Pancreas (tissue), 10 donors: ENCODE measurements at regions not wholly inside any gene's neighbourhood (a gene's known extent, or its start where the extent isn't known, plus 50 kb on each side); places are given as distances from the start of the nearest gene placed in this dataset.
A peak's percentile ranks its signal among the peaks of the same experiment; 100 is the strongest.

Source experiments
- ATAC-seq, 4 donors: fragments of 200-7000 bp; cut with Tn5 transposase; one replicate each; pipeline versions ENCODE4 v1.8.0 to v1.9.1; 2020; ENCODE audit warnings: mild to moderate bottlenecking in 4 of 4, moderate library complexity in 4 of 4
- DNase-seq, 6 donors: peaks; one replicate each; pipeline ENCODE4 v3.0.0-alpha.2; 2020
- FAIRE-seq: peaks from 2 replicates; lab custom pipeline; 2012; peaks lifted over from hg19 to GRCh38; lab: Jason Lieb, UNC
- H3K27ac ChIP-seq, 4 donors: fragments of 200-600 bp; sonication (generic); 1 replicate in 3 of 4; 2 replicates in 1 of 4; pipeline versions ENCODE4 v1.5.0 to v1.8.0; 2020
- H3K27me3 ChIP-seq, 4 donors: fragments of 200-600 bp; one replicate each; pipeline ENCODE4 v1.8.0; 2021
- H3K36me3 ChIP-seq, 3 donors: fragments of 200-600 bp; sonication (generic) in 1 of 3; one replicate each; pipeline versions ENCODE4 v1.5.0 to v1.8.0; 2020 to 2021
- H3K4me1 ChIP-seq, 3 donors: fragments of 200-600 bp; one replicate each; pipeline ENCODE4 v1.8.0; 2021
- H3K4me3 ChIP-seq, 4 donors: fragments of 200-600 bp; sonication (generic) in 2 of 4; one replicate each; pipeline versions ENCODE4 v1.5.0 to v1.8.0; 2020 to 2021
- H3K9me3 ChIP-seq, 4 donors: fragments of 200-600 bp; one replicate each; pipeline ENCODE4 v1.8.0; 2021
- WGBS, 2 donors: extraction: QIAGEN DNeasy Blood & Tissue Kit; methylation state at CpG; one replicate each; pipeline ENCODE4 v1.1.7; 2013; 5-methylcytosine and 5-hydroxymethylcytosine counted together
- intact Hi-C, 3 donors: fragments of 100-400 bp; cut with DNase I; formaldehyde crosslinking; loops; one replicate each; pipeline versions ENCODE4 v1.11.1 to v1.14.2; 2022
- TF ChIP-seq, protein P1 (sequence below), 4 donors: fragments of 200-600 bp; sonication (generic) in 3 of 4; IDR thresholded peaks; one replicate each; pipeline versions ENCODE4 v1.5.0 to v1.8.0; 2021; ENCODE audit warnings: antibody characterized with exemption in 4 of 4
- donor health status: healthy with polysubstance abuse.
- donor health status: DM: no; HTN: no; CAD: no; lungs with moderate emphysema.
- donor health status: DM: no; HTN: no; CAD: no.
- donor health status: control.
- donor health status: control.
- donor health status: Bipolar disorder and iron deficiency.
- donor health status: DM: yes; HTN: yes; CAD: no.
- donor health status: DM: no; HTN: no; CAD: no.
- donor health status: DM: no; HTN: no; CAD: no.
- donor health status: DM: yes; HTN: yes; CAD: no.

- DNase-seq (no peak), ATAC-seq (no peak), FAIRE-seq (no peak)
- Histone ChIP-seq H3K27ac (no peak overlapping the region), H3K4me1 (no peaks in the 10 kb centered on the region), H3K27me3 (no peaks in the 10 kb centered on the region), H3K9me3 (peaks cover 0 to 4% (median 0%) of the 10 kb centered on the region in 4 donors), H3K4me3 (no peak overlapping the region), H3K36me3 (no peaks in the 10 kb centered on the region)
- intact Hi-C loops, result no loop called here
- TF ChIP-seq, protein P1, sequence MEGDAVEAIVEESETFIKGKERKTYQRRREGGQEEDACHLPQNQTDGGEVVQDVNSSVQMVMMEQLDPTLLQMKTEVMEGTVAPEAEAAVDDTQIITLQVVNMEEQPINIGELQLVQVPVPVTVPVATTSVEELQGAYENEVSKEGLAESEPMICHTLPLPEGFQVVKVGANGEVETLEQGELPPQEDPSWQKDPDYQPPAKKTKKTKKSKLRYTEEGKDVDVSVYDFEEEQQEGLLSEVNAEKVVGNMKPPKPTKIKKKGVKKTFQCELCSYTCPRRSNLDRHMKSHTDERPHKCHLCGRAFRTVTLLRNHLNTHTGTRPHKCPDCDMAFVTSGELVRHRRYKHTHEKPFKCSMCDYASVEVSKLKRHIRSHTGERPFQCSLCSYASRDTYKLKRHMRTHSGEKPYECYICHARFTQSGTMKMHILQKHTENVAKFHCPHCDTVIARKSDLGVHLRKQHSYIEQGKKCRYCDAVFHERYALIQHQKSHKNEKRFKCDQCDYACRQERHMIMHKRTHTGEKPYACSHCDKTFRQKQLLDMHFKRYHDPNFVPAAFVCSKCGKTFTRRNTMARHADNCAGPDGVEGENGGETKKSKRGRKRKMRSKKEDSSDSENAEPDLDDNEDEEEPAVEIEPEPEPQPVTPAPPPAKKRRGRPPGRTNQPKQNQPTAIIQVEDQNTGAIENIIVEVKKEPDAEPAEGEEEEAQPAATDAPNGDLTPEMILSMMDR (IDR thresholded peaks at IDR 0.05), result no peak
- WGBS, 2 donors, result 54 to 73% methylated on average over 4 of the region's 4 CpGs
Measured at GRCh38 chr12:20309504-20310148, 58.7 kb upstream of the PDE3A start.

GRCh38 chr12:20314328-20314727 lies 54.0 kb upstream of the PDE3A start:
- no peak for FAIRE-seq
- no peak for DNase-seq
- H3K27ac ChIP-seq, result no peak overlapping the region
- 77 to 84% methylated on average over 2 of the region's 2 CpGs for WGBS, 2 donors
- intact Hi-C loops, result no loop called here
- peak in 2 of 4 donors; percentile 22 to 28 for ATAC-seq
- no peaks in the 10 kb centered on the region for H3K36me3 ChIP-seq
- H3K4me3 ChIP-seq, result no peak overlapping the region
- TF ChIP-seq, protein P1 (IDR thresholded peaks at IDR 0.05), result no peak
- no peaks in the 10 kb centered on the region for H3K9me3 ChIP-seq
- no peaks in the 10 kb centered on the region for H3K27me3 ChIP-seq
- no peaks in the 10 kb centered on the region for H3K4me1 ChIP-seq

GRCh38 chr12:20317554-20317953 lies 50.8 kb upstream of the PDE3A start:
- Histone ChIP-seq H3K4me1 (no peaks in the 10 kb centered on the region), H3K4me3 (no peak overlapping the region), H3K27me3 (no peaks in the 10 kb centered on the region), H3K9me3 (no peaks in the 10 kb centered on the region), H3K36me3 (no peaks in the 10 kb centered on the region), H3K27ac (no peak overlapping the region)
- intact Hi-C loops, result no loop called here
- DNase-seq (no peak), ATAC-seq (no peak), FAIRE-seq (no peak)
- WGBS, 2 donors, result 81 to 87% methylated on average over 4 of the region's 4 CpGs
- TF ChIP-seq, protein P1 (IDR thresholded peaks at IDR 0.05), result no peak
